Glutamatergic neuron (in vitro differentiated cells): ENCODE measurements at regions not wholly inside any gene's neighbourhood (a gene's known extent, or its start where the extent isn't known, plus 50 kb on each side); places are given as distances from the start of the nearest gene placed in this dataset.
"Not testable (repeated sequence)": the region's sequence is repeated elsewhere in the genome, so short reads cannot be mapped to it uniquely, and the experiment has no call there.

Experiments used
- DNase-seq: peaks from one replicate; pipeline ENCODE4 v3.0.0; 2022
- H3K27ac Mint-ChIP-seq: one replicate; pipeline ENCODE4 v1.8.0; 2020; ENCODE audit warnings: mild to moderate bottlenecking, mixed read lengths, inconsistent platforms; ENCODE audit not compliant: unreplicated experiment
- H3K27me3 Mint-ChIP-seq: one replicate; pipeline ENCODE4 v1.8.0; 2020; ENCODE audit warnings: mild to moderate bottlenecking, moderate library complexity, mixed read lengths, inconsistent platforms; ENCODE audit not compliant: unreplicated experiment
- H3K36me3 Mint-ChIP-seq: one replicate; pipeline ENCODE4 v1.8.0; 2020; ENCODE audit warnings: mild to moderate bottlenecking, mixed read lengths, inconsistent platforms; ENCODE audit not compliant: unreplicated experiment
- H3K4me1 Mint-ChIP-seq: one replicate; pipeline ENCODE4 v1.8.0; 2020; ENCODE audit warnings: mild to moderate bottlenecking, low read depth, mixed read lengths, inconsistent platforms; ENCODE audit not compliant: unreplicated experiment
- H3K4me3 Mint-ChIP-seq: one replicate; pipeline ENCODE4 v1.8.0; 2020; ENCODE audit warnings: mild to moderate bottlenecking, mixed read lengths, inconsistent platforms; ENCODE audit not compliant: unreplicated experiment
- H3K9me3 Mint-ChIP-seq: one replicate; pipeline ENCODE4 v1.8.0; 2020; ENCODE audit warnings: mild to moderate bottlenecking, moderate library complexity, mixed read lengths, inconsistent platforms; ENCODE audit not compliant: unreplicated experiment
- TF ChIP-seq, protein P1 (sequence below): fragments of 200-600 bp; sonication (generic); IDR thresholded peaks from one replicate; pipeline ENCODE4 v1.5.0; 2021; ENCODE audit not compliant: partially characterized antibody, unreplicated experiment

- no peaks in the 10 kb centered on the region for H3K27me3 Mint-ChIP-seq
- DNase-seq = no peak
- H3K27ac Mint-ChIP-seq = no peak overlapping the region
- H3K4me1 Mint-ChIP-seq = no peaks in the 10 kb centered on the region
- no peaks in the 10 kb centered on the region for H3K36me3 Mint-ChIP-seq
- no peak overlapping the region for H3K4me3 Mint-ChIP-seq
- TF ChIP-seq, protein P1, sequence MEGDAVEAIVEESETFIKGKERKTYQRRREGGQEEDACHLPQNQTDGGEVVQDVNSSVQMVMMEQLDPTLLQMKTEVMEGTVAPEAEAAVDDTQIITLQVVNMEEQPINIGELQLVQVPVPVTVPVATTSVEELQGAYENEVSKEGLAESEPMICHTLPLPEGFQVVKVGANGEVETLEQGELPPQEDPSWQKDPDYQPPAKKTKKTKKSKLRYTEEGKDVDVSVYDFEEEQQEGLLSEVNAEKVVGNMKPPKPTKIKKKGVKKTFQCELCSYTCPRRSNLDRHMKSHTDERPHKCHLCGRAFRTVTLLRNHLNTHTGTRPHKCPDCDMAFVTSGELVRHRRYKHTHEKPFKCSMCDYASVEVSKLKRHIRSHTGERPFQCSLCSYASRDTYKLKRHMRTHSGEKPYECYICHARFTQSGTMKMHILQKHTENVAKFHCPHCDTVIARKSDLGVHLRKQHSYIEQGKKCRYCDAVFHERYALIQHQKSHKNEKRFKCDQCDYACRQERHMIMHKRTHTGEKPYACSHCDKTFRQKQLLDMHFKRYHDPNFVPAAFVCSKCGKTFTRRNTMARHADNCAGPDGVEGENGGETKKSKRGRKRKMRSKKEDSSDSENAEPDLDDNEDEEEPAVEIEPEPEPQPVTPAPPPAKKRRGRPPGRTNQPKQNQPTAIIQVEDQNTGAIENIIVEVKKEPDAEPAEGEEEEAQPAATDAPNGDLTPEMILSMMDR = no peak
- no peaks in the 10 kb centered on the region for H3K9me3 Mint-ChIP-seq
Measured at GRCh38 chr12:25797949-25798348, 160.5 kb upstream of the RASSF8 start.

- DNase-seq = no peak
- H3K4me1 Mint-ChIP-seq = peaks cover 4% of the 10 kb centered on the region
- no peak overlapping the region for H3K27ac Mint-ChIP-seq
- H3K9me3 Mint-ChIP-seq = no peaks in the 10 kb centered on the region
- H3K36me3 Mint-ChIP-seq = no peaks in the 10 kb centered on the region
- no peaks in the 10 kb centered on the region for H3K27me3 Mint-ChIP-seq
- TF ChIP-seq, protein P1 = no peak
- no peak overlapping the region for H3K4me3 Mint-ChIP-seq
Measured at GRCh38 chr12:25800101-25800500, 158.4 kb upstream of the RASSF8 start.

DNA sequence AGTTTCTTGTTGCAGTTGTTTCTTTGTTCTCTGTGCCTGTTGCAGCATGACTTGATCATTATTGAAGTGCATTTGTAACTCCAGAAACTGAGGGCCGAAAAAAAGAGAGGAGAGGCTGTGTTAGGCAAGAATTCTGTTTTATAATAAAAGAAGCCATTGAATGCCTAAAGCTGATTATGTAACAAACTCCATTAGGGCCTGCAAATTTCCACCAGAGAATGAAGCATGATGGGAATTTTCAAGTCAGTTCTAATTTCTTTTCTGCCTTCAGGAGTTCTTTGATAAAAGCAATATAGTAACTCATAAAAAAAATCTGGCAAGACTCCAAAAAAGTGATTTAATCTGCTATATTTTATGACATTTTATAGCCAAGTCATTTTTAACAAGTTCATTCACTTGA, 156.7 kb upstream of the RASSF8 start:
- H3K4me1 Mint-ChIP-seq = peaks cover 6% of the 10 kb centered on the region
- no peak for DNase-seq
- H3K36me3 Mint-ChIP-seq = no peaks in the 10 kb centered on the region
- no peaks in the 10 kb centered on the region for H3K9me3 Mint-ChIP-seq
- no peak overlapping the region for H3K4me3 Mint-ChIP-seq
- H3K27me3 Mint-ChIP-seq = no peaks in the 10 kb centered on the region
- TF ChIP-seq, protein P1 = no peak
- H3K27ac Mint-ChIP-seq = no peak overlapping the region

GRCh38 chr12:25802143-25802542, 156.3 kb upstream of the RASSF8 start:
- Mint-ChIP-seq H3K9me3 (no peaks in the 10 kb centered on the region), H3K36me3 (no peaks in the 10 kb centered on the region), H3K4me3 (no peak overlapping the region), H3K27ac (no peak overlapping the region), H3K4me1 (peaks cover 6% of the 10 kb centered on the region), H3K27me3 (no peaks in the 10 kb centered on the region)
- TF ChIP-seq, protein P1 = no peak
- no peak for DNase-seq

DNA sequence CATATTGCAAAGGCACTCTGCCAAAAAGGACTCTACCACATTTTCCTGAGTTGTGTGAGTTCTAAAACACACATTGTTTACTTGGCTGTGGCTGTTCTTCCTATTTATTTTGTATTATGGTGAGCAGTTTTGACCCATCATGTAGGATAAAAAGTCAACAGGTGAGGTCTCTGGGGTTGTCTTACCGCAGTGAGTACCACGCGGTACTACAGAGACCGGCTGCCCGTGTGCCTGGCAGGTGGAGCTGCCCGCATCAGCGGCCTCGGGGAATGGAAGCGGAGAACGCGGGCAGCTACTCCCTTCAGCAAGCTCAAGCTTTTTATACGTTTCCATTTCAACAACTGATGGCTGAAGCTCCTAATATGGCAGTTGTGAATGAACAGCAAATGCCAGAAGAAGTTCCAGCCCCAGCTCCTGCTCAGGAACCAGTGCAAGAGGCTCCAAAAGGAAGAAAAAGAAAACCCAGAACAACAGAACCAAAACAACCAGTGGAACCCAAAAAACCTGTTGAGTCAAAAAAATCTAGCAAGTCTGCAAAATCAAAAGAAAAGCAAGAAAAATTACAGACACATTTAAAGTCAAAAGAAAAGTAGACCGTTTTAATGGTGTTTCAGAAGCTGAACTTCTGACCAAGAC, 155.3 kb upstream of the RASSF8 start:
- H3K36me3 Mint-ChIP-seq, H3K27me3 Mint-ChIP-seq, H3K27ac Mint-ChIP-seq, DNase-seq, H3K4me3 Mint-ChIP-seq, H3K4me1 Mint-ChIP-seq, H3K9me3 Mint-ChIP-seq: not testable (repeated sequence)

DNA sequence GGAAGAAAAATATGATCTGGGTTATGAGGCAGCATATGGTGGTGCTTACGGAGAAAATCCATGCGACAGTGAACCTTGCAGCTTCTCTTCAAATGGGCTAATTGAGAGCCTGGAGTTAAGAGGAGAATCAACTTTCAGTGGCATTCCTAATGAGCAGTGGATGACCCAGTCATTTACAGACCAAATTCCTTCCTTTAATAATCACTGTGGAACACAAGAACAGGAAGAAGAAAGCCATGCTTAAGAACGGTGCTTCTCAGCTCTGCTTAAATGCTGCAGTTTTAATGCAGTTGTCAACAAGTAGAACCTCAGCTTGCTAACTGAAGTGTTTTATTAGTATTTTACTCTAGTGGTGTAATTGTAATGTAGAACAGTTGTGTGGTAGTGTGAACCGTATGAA, 154.2 kb upstream of the RASSF8 start:
- H3K27ac Mint-ChIP-seq, H3K4me1 Mint-ChIP-seq, H3K36me3 Mint-ChIP-seq, H3K4me3 Mint-ChIP-seq, DNase-seq, H3K27me3 Mint-ChIP-seq, H3K9me3 Mint-ChIP-seq: not testable (repeated sequence)
